Esophagus squamous epithelium (tissue), 5 donors: ENCODE measurements at regions not wholly inside any gene's neighbourhood (a gene's known extent, or its start where the extent isn't known, plus 50 kb on each side); places are given as distances from the start of the nearest gene placed in this dataset.

ENCODE experiments used
- DNase-seq: peaks from one replicate; lab custom pipeline; 2025; lab: John Stamatoyannopoulos, UW
- H3K27ac ChIP-seq, 4 donors: fragments of 200-600 bp; sonication (generic); one replicate each; pipeline ENCODE4 v1.5.1; 2016 to 2019; ENCODE audit warnings: mild to moderate bottlenecking in 1 of 4
- H3K27me3 ChIP-seq, 4 donors: fragments of 200-600 bp; sonication (generic); 1 replicate in 3 of 4; 2 replicates in 1 of 4; pipeline versions ENCODE4 v1.5.1 to v1.6.0; 2017 to 2021; ENCODE audit warnings: antibody characterized with exemption in 1 of 4
- H3K36me3 ChIP-seq, 3 donors: fragments of 200-600 bp; sonication (generic); one replicate each; pipeline ENCODE4 v1.5.1; 2016 to 2019
- H3K4me1 ChIP-seq, 3 donors: fragments of 200-600 bp; sonication (generic); one replicate each; pipeline ENCODE4 v1.5.1; 2017 to 2019
- H3K4me3 ChIP-seq, 4 donors: fragments of 200-600 bp; sonication (generic); 1 replicate in 3 of 4; 2 replicates in 1 of 4; pipeline ENCODE4 v1.5.1; 2016 to 2019; ENCODE audit warnings: mild to moderate bottlenecking in 2 of 4, moderate library complexity in 1 of 4
- H3K9me3 ChIP-seq, 3 donors: fragments of 200-600 bp; sonication (generic); one replicate each; pipeline ENCODE4 v1.5.1; 2016 to 2019
- CTCF ChIP-seq, 6 experiments: fragments of 450-650 bp in 4 of 6; fragments of 200-600 bp in 2 of 6; sonication (generic) in 2 of 6; IDR thresholded peaks; one replicate each; pipeline ENCODE4 v1.5.1; 2016 to 2019; ENCODE audit warnings: antibody characterized with exemption in 6 of 6, mild to moderate bottlenecking in 4 of 6, moderate library complexity in 4 of 6
- POLR2A ChIP-seq, 4 donors: fragments of 450-650 bp; IDR thresholded peaks; one replicate each; pipeline ENCODE4 v1.6.1; 2017; ENCODE audit warnings: antibody characterized with exemption in 4 of 4, mild to moderate bottlenecking in 4 of 4, moderate library complexity in 3 of 4
- WGBS, 2 donors: methylation state at CpG; one replicate each; pipeline ENCODE4 v1.1.5; 2018; 5-methylcytosine and 5-hydroxymethylcytosine counted together
- intact Hi-C: fragments of 100-400 bp; cut with DNase I; formaldehyde crosslinking; loops from one replicate; pipeline ENCODE4 v1.15.0; 2022
- donor health status: DM: yes; HTN: yes; CAD: no.

GRCh38 chr4:35978551-35978950 lies 265.8 kb downstream of the ARAP2 start:
- intact Hi-C loops, result no loop called here
- TF ChIP-seq POLR2A (IDR thresholded peaks at IDR 0.05) (no peak), CTCF (IDR thresholded peaks at IDR 0.05) (no peak)
- no peak for DNase-seq

DNA sequence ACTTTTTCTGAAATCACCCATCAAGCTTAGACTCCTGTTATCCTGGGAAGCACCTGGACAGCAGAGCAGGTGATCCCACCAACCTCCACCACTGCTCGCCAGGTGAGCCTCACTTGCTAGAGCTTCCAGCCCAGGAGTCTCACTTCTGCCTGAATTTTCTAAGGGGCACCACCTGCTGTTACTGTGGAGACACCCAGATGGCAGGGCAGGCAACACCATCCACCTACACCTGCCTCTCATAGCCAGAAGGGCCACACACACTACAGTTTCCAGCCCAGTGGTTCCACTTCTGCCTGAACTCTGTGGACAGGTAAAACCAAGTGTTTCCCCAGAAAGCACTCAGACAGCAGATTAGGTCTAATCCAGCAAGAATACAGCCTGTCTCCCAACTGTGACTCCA lies 262.0 kb downstream of the ARAP2 start:
- DNase-seq, result no peak
- TF ChIP-seq CTCF (IDR thresholded peaks at IDR 0.05), result no peak
- TF ChIP-seq POLR2A (IDR thresholded peaks at IDR 0.05), result no peak
- Histone ChIP-seq H3K4me1 (no peaks in the 10 kb centered on the region), H3K27me3 (no peaks in the 10 kb centered on the region), H3K9me3 (no peaks in the 10 kb centered on the region), H3K27ac (no peak overlapping the region), H3K4me3 (no peak overlapping the region), H3K36me3 (no peaks in the 10 kb centered on the region)
- intact Hi-C loops, result no loop called here
- WGBS, 2 donors, result 57% methylated on average over 1 of the region's 1 CpG; no CpG with 5 or more reads in 1 of the 2 donors

More at GRCh38 chr4:35978551-35978950, 265.8 kb downstream of the ARAP2 start:
- no peaks in the 10 kb centered on the region for H3K36me3 ChIP-seq
- no peak overlapping the region for H3K4me3 ChIP-seq
- no peaks in the 10 kb centered on the region for H3K9me3 ChIP-seq
- no peaks in the 10 kb centered on the region for H3K4me1 ChIP-seq
- H3K27ac ChIP-seq, result no peak overlapping the region
- no peaks in the 10 kb centered on the region for H3K27me3 ChIP-seq

DNA sequence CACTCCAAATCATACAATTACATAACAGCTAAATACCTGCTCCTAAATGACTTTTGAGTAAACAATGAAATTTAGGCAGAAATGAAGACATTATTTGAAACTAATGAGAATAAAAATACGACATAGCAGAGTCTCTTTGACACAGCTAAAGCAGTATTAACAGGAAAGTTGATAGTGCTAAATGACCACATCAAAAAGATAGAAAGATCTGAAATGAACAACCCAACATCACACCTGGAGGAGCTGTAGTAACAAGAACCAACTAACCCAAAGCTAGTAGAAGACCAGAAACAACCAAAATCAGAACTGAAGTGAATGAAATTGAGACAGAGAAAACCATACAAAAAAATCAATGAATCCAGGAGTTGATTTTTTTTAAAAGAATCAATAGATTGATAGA lies 257.8 kb downstream of the ARAP2 start:
- DNase-seq, result no peak
- Histone ChIP-seq H3K9me3 (no peaks in the 10 kb centered on the region), H3K4me1 (no peaks in the 10 kb centered on the region), H3K36me3 (no peaks in the 10 kb centered on the region), H3K4me3 (no peak overlapping the region), H3K27me3 (no peaks in the 10 kb centered on the region), H3K27ac (no peak overlapping the region)
- 65 to 68% methylated on average over 1 of the region's 1 CpG for WGBS, 2 donors
- intact Hi-C loops, result no loop called here
- TF ChIP-seq POLR2A (IDR thresholded peaks at IDR 0.05), result no peak
- TF ChIP-seq CTCF (IDR thresholded peaks at IDR 0.05), result no peak

GRCh38 chr4:35993606-35994005 lies 250.7 kb downstream of the ARAP2 start:
- Histone ChIP-seq H3K27me3 (no peaks in the 10 kb centered on the region), H3K4me3 (no peak overlapping the region), H3K4me1 (no peaks in the 10 kb centered on the region), H3K27ac (no peak overlapping the region), H3K9me3 (no peaks in the 10 kb centered on the region), H3K36me3 (no peaks in the 10 kb centered on the region)
- no peak for TF ChIP-seq CTCF (IDR thresholded peaks at IDR 0.05)
- TF ChIP-seq POLR2A (IDR thresholded peaks at IDR 0.05), result no peak
- no peak for DNase-seq
- 51 to 56% methylated on average over 2 of the region's 2 CpGs for WGBS, 2 donors
- intact Hi-C loops, result no loop called here

- intact Hi-C loops, result no loop called here
- Histone ChIP-seq H3K9me3 (no peaks in the 10 kb centered on the region), H3K27ac (no peak overlapping the region), H3K27me3 (no peaks in the 10 kb centered on the region), H3K36me3 (no peaks in the 10 kb centered on the region), H3K4me3 (no peak overlapping the region), H3K4me1 (no peaks in the 10 kb centered on the region)
- no peak for DNase-seq
- WGBS, 2 donors, result 29 to 54% methylated on average over 3 of the region's 3 CpGs
- TF ChIP-seq CTCF (IDR thresholded peaks at IDR 0.05) (no peak), POLR2A (IDR thresholded peaks at IDR 0.05) (no peak)
Observed at GRCh38 chr4:36000941-36001557, 243.3 kb downstream of the ARAP2 start.
